ENCODE measurements at regions not wholly inside any gene's neighbourhood (a gene's known extent, or its start where the extent isn't known, plus 50 kb on each side); places are given as distances from the start of the nearest gene placed in this dataset.
"Not testable (repeated sequence)": the region's sequence is repeated elsewhere in the genome, so short reads cannot be mapped to it uniquely, and the experiment has no call there.

DNA sequence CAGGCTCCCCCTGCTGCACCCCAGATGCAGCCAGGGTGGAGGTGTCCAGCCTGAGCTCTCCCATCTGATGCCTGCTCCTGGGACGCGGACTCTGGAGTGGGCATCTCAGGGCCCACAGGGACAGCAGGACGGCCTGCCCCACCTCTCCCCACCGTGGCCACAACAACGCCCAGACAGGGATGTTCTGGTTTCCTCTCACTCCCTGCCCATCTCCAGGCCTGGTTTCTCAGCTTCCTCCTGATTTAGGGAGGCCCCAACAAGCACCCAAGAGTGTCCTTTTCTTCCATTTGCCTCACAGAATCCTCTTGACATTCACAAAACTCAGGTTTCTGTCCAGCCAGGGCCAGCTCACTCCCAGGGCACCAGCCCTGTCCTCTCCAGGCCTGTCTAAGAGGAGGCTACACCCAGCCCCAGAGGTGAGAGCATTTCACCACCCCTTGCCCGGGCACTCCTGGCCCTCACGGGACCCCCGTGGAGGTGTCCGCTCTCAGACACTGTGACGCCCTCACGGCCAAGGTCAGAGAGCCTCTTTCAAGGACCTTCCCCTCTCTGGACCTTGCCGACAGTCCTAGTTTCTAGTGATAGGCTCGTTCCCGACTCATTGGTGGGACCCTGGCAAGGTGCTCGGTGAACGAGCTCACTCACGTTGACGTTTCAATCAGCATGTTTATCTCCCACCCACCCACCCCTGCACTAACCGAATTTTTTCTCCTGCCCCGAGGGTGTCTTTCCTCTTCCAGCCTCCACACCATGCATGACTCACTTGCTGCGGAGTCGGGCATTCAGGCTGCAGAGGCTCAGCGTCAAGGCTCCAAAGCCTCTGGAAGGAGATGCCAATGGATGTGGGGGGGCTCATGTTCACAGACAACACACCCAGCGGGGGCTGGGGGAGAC, 62.0 kb upstream of the UNC5A start:
- DNase-seq (ENCODE audit: low read depth): no peak

DNA sequence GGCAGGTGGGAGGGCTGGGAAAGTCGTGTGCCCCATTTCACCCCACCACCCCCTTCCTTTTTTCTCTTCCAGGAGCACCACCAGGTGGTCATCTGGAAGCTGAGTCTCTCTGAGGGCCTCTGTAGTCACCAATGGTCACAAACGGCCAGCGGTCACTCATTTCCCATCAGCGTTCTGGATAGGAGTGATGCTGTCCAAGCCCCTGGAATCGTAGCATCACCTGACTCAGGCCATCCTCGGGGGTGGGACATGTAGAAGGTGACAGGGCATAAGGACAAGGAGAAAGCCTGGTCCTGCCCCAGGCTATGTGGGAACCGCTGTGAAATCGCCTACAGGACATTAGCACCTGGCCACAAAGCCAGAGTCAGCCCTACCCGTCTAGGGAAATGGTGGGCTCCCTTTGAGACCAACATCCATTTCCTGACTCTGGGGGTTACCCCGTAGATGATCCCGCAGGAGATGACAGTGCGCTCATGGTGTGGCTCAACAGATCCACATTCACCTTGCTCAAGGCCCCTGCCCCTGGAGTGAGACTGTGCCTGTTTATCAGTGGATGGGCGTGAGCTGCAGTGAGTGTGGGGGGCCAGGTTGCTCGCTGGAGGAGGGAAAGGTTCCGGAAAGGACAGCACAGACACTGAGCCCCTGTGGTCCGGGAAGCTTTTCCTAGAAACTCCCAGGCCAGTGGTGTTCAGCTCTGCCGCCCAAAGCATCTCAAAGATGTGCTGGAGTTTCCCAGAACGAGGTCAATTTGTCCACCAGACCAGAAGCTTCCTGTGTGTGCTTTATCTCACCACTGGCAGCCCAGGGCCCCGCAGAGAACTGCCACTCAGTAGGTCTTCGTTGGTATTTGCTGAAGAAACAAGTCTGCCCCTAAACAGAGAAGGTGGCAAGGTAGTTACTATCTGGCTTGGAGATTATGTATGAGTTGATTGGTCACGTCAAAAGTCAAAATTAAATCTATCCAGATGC, 61.1 kb upstream of the UNC5A start:
- no peak for DNase-seq (ENCODE audit: low read depth)

DNA sequence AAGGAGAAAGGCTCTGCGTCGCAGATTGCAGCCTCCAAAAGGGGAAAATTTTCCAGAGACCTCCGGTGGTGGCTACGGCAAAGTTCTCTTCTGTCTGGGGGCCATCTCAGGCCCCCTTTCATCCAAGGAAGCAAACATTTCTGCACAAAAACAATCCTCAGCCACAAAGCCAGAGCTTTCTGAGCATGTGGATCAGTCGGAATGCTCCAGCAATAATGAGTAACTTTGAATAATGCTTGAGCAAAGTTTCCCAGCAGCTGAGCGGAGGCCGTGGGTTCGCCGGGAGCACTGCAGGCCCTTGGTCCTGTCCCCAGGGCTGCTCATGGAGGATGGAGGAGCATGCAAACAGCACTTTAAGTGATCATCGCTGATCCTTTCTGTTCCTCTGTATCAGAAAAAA, 60.2 kb upstream of the UNC5A start:
- no peak for DNase-seq (ENCODE audit: low read depth)

DNA sequence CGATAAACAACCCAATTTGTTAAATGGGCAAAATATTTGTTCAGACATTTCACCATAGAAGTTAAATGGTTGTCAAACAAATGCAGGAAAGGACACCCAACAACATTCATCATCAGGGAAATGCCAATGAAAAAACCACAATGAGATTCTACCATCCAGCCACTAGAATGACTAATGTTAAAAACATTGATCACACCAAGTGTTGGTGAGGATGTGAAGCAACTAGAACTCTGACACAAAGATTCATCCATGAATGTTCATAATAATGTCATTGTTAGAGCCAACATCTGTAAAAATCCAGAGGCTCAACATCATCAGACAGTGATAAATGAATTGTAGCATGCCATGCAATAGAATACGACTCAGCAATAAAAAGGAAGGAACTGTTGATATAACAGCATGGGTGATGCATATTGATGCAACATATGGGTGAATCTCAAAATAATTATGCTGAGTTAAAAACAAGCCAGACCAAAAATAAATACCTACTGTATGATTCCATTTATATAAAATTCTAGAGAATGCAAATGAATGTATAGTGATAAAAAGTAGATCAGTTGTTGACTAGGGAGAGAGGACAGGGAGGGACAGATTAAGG, 55.9 kb upstream of the UNC5A start:
- no peak for DNase-seq (ENCODE audit: low read depth)

DNA sequence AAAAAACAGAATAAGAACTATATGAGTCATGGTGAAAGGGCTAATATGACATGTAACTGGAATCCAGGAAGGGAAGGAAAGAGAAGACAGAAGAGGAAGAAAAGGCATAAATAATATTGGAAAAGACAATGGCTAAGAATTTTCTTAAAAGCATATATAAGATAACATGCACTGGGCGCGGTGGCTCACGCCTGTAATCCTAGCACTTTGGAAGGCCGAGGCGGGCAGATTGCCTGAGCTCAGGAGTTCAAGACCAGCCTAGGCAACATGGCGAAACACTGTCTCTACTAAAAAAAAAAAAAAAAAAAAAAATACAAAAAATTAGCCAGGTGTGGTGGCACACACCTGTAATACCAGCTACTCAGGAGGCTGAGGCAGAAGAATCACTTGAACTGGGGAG, 54.8 kb upstream of the UNC5A start:
- not testable (repeated sequence) for DNase-seq (ENCODE audit: low read depth)

DNA sequence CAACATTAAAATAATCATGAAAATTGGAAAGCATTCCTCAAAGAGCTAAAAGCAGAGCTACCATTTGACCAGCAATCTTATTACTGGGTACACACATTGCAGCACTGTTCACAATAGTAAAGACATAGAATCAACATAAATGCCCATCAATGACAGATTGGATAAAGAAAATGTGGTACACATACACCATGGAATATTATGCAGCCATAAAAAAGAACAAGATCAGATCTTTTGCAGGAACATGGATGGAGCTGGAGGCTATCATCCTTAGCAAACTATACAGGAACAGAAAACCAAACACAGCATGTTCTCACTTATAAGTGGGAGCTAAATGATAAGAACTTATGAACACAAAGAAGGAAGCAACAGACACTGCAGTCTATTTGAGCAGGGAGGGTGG, 52.8 kb upstream of the UNC5A start:
- not testable (repeated sequence) for DNase-seq (ENCODE audit: low read depth)

Measured in GM04503 (cell line).